MCF 10A (cell line): ENCODE measurements at regions not wholly inside any gene's neighbourhood (a gene's known extent, or its start where the extent isn't known, plus 50 kb on each side); places are given as distances from the start of the nearest gene placed in this dataset.

Experiments
- BruUV-seq: library from RNA; stranded (reverse); fragments of 400-500 nt; replicated peaks from 2 replicates; lab custom pipeline; 2021; lab: Mats Ljungman, UMichigan
- CTCF ChIA-PET: fragments of 300-600 bp; sonication (Branson Sonifier 250); formaldehyde crosslinking; extraction: SDS; loops from one replicate; lab custom pipeline; 2021; ENCODE audit warnings: antibody characterized with exemption, inconsistent platforms; lab: Yijun Ruan, JAX
- POLR2A ChIA-PET: fragments of 300-600, 350-650 bp; sonication (Branson Sonifier 250); formaldehyde crosslinking; extraction: SDS; loops from one replicate; lab custom pipeline; 2020; ENCODE audit warnings: antibody characterized with exemption, inconsistent platforms; lab: Yijun Ruan, JAX
- DNase-seq: peaks from one replicate; pipeline ENCODE4 v3.0.0-alpha.2; 2018; ENCODE audit not compliant: unreplicated experiment
- H3K27ac Mint-ChIP-seq: one replicate; pipeline ENCODE4 v1.8.0; 2022; ENCODE audit warnings: mild to moderate bottlenecking, low read depth, mixed read lengths; ENCODE audit not compliant: unreplicated experiment
- H3K27me3 Mint-ChIP-seq: one replicate; pipeline ENCODE4 v1.8.0; 2022; ENCODE audit warnings: mixed read lengths; ENCODE audit not compliant: insufficient read depth, unreplicated experiment
- H3K36me3 Mint-ChIP-seq: one replicate; pipeline ENCODE4 v1.8.0; 2022; ENCODE audit warnings: mild to moderate bottlenecking, moderate library complexity, mixed read lengths; ENCODE audit not compliant: insufficient read depth, unreplicated experiment
- H3K4me1 Mint-ChIP-seq: one replicate; pipeline ENCODE4 v1.8.0; 2022; ENCODE audit warnings: mixed read lengths; ENCODE audit not compliant: insufficient read depth, unreplicated experiment
- H3K4me3 Mint-ChIP-seq: one replicate; pipeline ENCODE4 v1.8.0; 2022; ENCODE audit warnings: mild to moderate bottlenecking, moderate library complexity, mixed read lengths; ENCODE audit not compliant: unreplicated experiment
- H3K9me3 Mint-ChIP-seq: one replicate; pipeline ENCODE4 v1.8.0; 2022; ENCODE audit warnings: mixed read lengths; ENCODE audit not compliant: unreplicated experiment
- CTCF ChIP-seq: fragments of 200-600 bp; IDR thresholded peaks from one replicate; pipeline ENCODE4 v1.8.0; 2022; ENCODE audit warnings: antibody characterized with exemption, mild to moderate bottlenecking; ENCODE audit not compliant: unreplicated experiment
- intact Hi-C: fragments of 100-400 bp; cut with micrococcal nuclease; formaldehyde crosslinking; loops from 2 replicates; pipeline ENCODE4 v1.14.1; 2022

- Mint-ChIP-seq H3K4me1 (peaks cover 17% of the 10 kb centered on the region), H3K36me3 (no peaks in the 10 kb centered on the region), H3K4me3 (no peak overlapping the region), H3K9me3 (peaks cover 8% of the 10 kb centered on the region), H3K27ac (no peak overlapping the region), H3K27me3 (no peaks in the 10 kb centered on the region)
- BruUV-seq: no TSS peak
- CTCF ChIA-PET: interaction anchor here (0.5 to 1.4 kb wide), 3 partner anchors 8 to 875 kb away, joined by 3 to 6 read pairs (median 3); no protein-coding TSS in a partner anchor
- no peak for TF ChIP-seq CTCF
- POLR2A ChIA-PET: interaction anchor here (0.5 kb wide), 1 partner anchor 20 kb away, joined by 3 read pairs; no protein-coding TSS in a partner anchor
- intact Hi-C loops: no loop called here
- no peak for DNase-seq
Observed at GRCh38 chr3:5297895-5298294, 110.4 kb downstream of the EDEM1 start.

- CTCF ChIA-PET: interaction anchor here (0.7 to 1.4 kb wide), 2 partner anchors 10 to 649 kb away, joined by 3 read pairs; no protein-coding TSS in a partner anchor
- no peak overlapping the region for H3K27ac Mint-ChIP-seq
- no peak for DNase-seq
- H3K4me3 Mint-ChIP-seq: no peak overlapping the region
- intact Hi-C loops: no loop called here
- no TSS peak for BruUV-seq
- no peaks in the 10 kb centered on the region for H3K27me3 Mint-ChIP-seq
- peaks cover 8% of the 10 kb centered on the region for H3K9me3 Mint-ChIP-seq
- H3K4me1 Mint-ChIP-seq: peaks cover 13% of the 10 kb centered on the region
- POLR2A ChIA-PET: interaction anchor here (0.5 kb wide), 1 partner anchor 20 kb away, joined by 3 read pairs; no protein-coding TSS in a partner anchor
- no peaks in the 10 kb centered on the region for H3K36me3 Mint-ChIP-seq
- no peak for TF ChIP-seq CTCF
Observed at GRCh38 chr3:5298453-5298852, 110.9 kb downstream of the EDEM1 start.

- H3K4me3 Mint-ChIP-seq: no peak overlapping the region
- no peak for TF ChIP-seq CTCF
- no peak overlapping the region for H3K27ac Mint-ChIP-seq
- POLR2A ChIA-PET: no interaction called here
- peaks cover 8% of the 10 kb centered on the region for H3K9me3 Mint-ChIP-seq
- intact Hi-C loops: no loop called here
- DNase-seq: no peak
- peaks cover 8% of the 10 kb centered on the region for H3K4me1 Mint-ChIP-seq
- no peaks in the 10 kb centered on the region for H3K36me3 Mint-ChIP-seq
- H3K27me3 Mint-ChIP-seq: no peaks in the 10 kb centered on the region
- no TSS peak for BruUV-seq
- CTCF ChIA-PET: interaction anchor here (0.7 to 1.4 kb wide), 2 partner anchors 10 to 648 kb away, joined by 3 read pairs; no protein-coding TSS in a partner anchor
Observed at GRCh38 chr3:5299161-5299560, 111.7 kb downstream of the EDEM1 start.

- H3K9me3 Mint-ChIP-seq: peaks cover 6% of the 10 kb centered on the region
- no peak overlapping the region for H3K4me3 Mint-ChIP-seq
- H3K27me3 Mint-ChIP-seq: no peaks in the 10 kb centered on the region
- TF ChIP-seq CTCF: no peak
- intact Hi-C loops: no loop called here
- no peak overlapping the region for H3K27ac Mint-ChIP-seq
- POLR2A ChIA-PET: interaction anchor here (0.6 kb wide), 1 partner anchor 62 kb away, joined by 5 read pairs; no protein-coding TSS in a partner anchor
- no peaks in the 10 kb centered on the region for H3K36me3 Mint-ChIP-seq
- CTCF ChIA-PET: no interaction called here
- H3K4me1 Mint-ChIP-seq: no peaks in the 10 kb centered on the region
- DNase-seq: no peak
- no TSS peak for BruUV-seq
Observed at GRCh38 chr3:5300638-5301037, 113.1 kb downstream of the EDEM1 start.
